ENCODE measurements at regions not wholly inside any gene's neighbourhood (a gene's known extent, or its start where the extent isn't known, plus 50 kb on each side); places are given as distances from the start of the nearest gene placed in this dataset.
A peak's percentile ranks its signal among the peaks of the same experiment; 100 is the strongest.

DNA sequence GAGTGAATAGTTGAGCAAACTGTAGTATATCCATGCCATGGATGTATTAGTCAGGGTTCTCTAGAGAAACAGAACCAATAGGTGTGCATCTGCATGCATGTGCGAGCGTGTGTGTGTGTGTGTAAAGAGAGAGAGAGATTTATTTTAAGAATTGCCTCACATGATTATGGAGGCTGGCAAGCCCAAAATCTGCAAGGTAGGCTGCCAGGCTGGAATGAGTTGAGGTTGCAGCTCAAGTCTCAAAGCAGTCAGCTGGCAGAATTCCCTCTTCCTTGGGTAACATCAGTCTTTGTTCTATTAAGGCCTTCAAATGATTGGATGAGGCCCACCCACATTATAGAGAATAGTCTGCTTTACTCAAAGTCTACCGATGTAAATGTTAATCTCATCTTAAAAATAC is 187.8 kb downstream of the ANAPC1 start:
- no peak overlapping the region for H3K4me3 Mint-ChIP-seq
- H3K4me1 Mint-ChIP-seq: peaks cover 0 to 28% (median 6%) of the 10 kb centered on the region in 7 donors
- H3K36me3 Mint-ChIP-seq: peaks cover 0 to 14% (median 0%) of the 10 kb centered on the region in 5 donors
- Histone ChIP-seq H3K4me1 (ENCODE audit: control insufficient read depth in 2 of 2, insufficient read depth in 2 of 2, low read length in 2 of 2) (peaks cover 0 to 8% of the 10 kb centered on the region in 2 donors), H3K36me3 (ENCODE audit: control insufficient read depth in 2 of 3, insufficient read depth in 3 of 3, low read length in 3 of 3) (no peaks in the 10 kb centered on the region), H3K4me3 (ENCODE audit: low read length) (no peak overlapping the region), H3K9me3 (ENCODE audit: control insufficient read depth in 2 of 3, low read length in 3 of 3) (no peaks in the 10 kb centered on the region), H3K27me3 (ENCODE audit: control insufficient read depth in 2 of 2, insufficient read depth in 2 of 2, low read length in 2 of 2) (no peaks in the 10 kb centered on the region), H3K27ac (ENCODE audit: low read depth, low read length) (no peak overlapping the region)
- no peak for ATAC-seq
- POLR2A ChIA-PET: no interaction called here
- peaks cover 0 to 28% (median 7%) of the 10 kb centered on the region in 5 donors for H3K27me3 Mint-ChIP-seq
- H3K9me3 Mint-ChIP-seq: peaks cover 0 to 7% (median 3%) of the 10 kb centered on the region in 11 donors
- CTCF ChIA-PET: no interaction called here
- H3K27ac Mint-ChIP-seq: no peak overlapping the region
- intact Hi-C loops (cut with micrococcal nuclease): no loop called here
- no peak for DNase-seq

DNA sequence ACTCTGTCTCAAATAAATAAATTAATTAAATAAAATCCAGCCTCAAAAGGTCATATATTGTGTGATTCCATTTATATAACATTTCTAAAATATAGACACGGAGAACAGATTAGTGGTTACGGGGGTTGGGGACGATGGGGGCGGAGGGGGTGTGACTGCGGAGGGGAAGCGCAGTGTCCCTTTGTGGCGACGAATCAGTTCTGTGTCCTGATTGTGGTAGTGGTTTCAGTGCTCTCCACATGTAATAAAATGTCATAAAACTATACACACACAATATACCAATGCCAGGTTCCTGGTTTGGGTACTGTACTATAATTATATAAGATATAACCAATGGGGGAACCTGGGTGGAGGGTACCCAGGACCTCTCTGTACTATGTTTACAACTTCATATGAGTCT is 186.4 kb downstream of the ANAPC1 start:
- Histone ChIP-seq H3K36me3 (ENCODE audit: control insufficient read depth in 2 of 3, insufficient read depth in 3 of 3, low read length in 3 of 3) (no peaks in the 10 kb centered on the region), H3K27ac (ENCODE audit: low read depth, low read length) (no peak overlapping the region), H3K4me3 (ENCODE audit: low read length) (no peak overlapping the region), H3K9me3 (ENCODE audit: control insufficient read depth in 2 of 3, low read length in 3 of 3) (no peaks in the 10 kb centered on the region), H3K4me1 (ENCODE audit: control insufficient read depth in 2 of 2, insufficient read depth in 2 of 2, low read length in 2 of 2) (peaks cover 0 to 8% of the 10 kb centered on the region in 2 donors), H3K27me3 (ENCODE audit: control insufficient read depth in 2 of 2, insufficient read depth in 2 of 2, low read length in 2 of 2) (no peaks in the 10 kb centered on the region)
- DNase-seq: no peak
- Mint-ChIP-seq H3K4me1 (peaks cover 5 to 37% (median 6%) of the 10 kb centered on the region in 7 donors), H3K27me3 (peaks cover 0 to 18% (median 13%) of the 10 kb centered on the region in 5 donors), H3K36me3 (peaks cover 0 to 14% (median 0%) of the 10 kb centered on the region in 5 donors), H3K27ac (no peak overlapping the region), H3K4me3 (no peak overlapping the region), H3K9me3 (peaks cover 0 to 7% (median 3%) of the 10 kb centered on the region in 11 donors)
- ChIA-PET CTCF (no interaction called here), POLR2A (no interaction called here)
- no peak for ATAC-seq
- intact Hi-C loops (cut with micrococcal nuclease): no loop called here

DNA sequence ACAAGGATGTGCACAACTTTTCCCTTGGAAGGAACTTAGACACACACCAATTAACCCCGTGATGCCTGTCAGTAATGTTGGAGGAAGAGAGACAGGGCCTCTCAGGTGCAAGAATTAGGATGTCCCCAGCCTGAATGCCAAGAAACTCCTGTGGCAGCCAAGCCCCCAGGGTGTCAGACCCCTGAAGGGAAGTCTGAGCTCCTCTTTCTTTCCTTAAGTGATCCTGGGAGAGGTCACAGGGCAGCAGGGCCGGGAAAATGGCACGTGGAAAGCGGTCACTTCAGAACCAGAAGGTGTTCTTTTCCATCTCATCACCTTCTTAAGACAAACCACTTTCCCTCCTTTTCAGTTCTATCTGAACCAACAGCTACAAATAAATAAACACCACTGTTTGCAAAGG is 185.9 kb downstream of the ANAPC1 start:
- ChIA-PET POLR2A (no interaction called here), CTCF (interaction anchor here (0.6 kb wide), 1 partner anchor 629 kb away, joined by 3 read pairs; no protein-coding TSS in a partner anchor)
- DNase-seq: no peak
- Histone ChIP-seq H3K36me3 (ENCODE audit: control insufficient read depth in 2 of 3, insufficient read depth in 3 of 3, low read length in 3 of 3) (no peaks in the 10 kb centered on the region), H3K4me1 (ENCODE audit: control insufficient read depth in 2 of 2, insufficient read depth in 2 of 2, low read length in 2 of 2) (peaks cover 0 to 8% of the 10 kb centered on the region in 2 donors), H3K27me3 (ENCODE audit: control insufficient read depth in 2 of 2, insufficient read depth in 2 of 2, low read length in 2 of 2) (no peaks in the 10 kb centered on the region), H3K27ac (ENCODE audit: low read depth, low read length) (no peak overlapping the region), H3K4me3 (ENCODE audit: low read length) (no peak overlapping the region), H3K9me3 (ENCODE audit: control insufficient read depth in 2 of 3, low read length in 3 of 3) (no peaks in the 10 kb centered on the region)
- H3K27ac Mint-ChIP-seq: no peak overlapping the region
- H3K4me3 Mint-ChIP-seq: no peak overlapping the region
- ATAC-seq: no peak
- peaks cover 0 to 7% (median 3%) of the 10 kb centered on the region in 11 donors for H3K9me3 Mint-ChIP-seq
- H3K4me1 Mint-ChIP-seq: peaks cover 5 to 42% (median 6%) of the 10 kb centered on the region in 7 donors
- intact Hi-C loops (cut with micrococcal nuclease): no loop called here
- peaks cover 0 to 17% (median 13%) of the 10 kb centered on the region in 5 donors for H3K27me3 Mint-ChIP-seq
- H3K36me3 Mint-ChIP-seq: peaks cover 0 to 14% (median 0%) of the 10 kb centered on the region in 5 donors

DNA sequence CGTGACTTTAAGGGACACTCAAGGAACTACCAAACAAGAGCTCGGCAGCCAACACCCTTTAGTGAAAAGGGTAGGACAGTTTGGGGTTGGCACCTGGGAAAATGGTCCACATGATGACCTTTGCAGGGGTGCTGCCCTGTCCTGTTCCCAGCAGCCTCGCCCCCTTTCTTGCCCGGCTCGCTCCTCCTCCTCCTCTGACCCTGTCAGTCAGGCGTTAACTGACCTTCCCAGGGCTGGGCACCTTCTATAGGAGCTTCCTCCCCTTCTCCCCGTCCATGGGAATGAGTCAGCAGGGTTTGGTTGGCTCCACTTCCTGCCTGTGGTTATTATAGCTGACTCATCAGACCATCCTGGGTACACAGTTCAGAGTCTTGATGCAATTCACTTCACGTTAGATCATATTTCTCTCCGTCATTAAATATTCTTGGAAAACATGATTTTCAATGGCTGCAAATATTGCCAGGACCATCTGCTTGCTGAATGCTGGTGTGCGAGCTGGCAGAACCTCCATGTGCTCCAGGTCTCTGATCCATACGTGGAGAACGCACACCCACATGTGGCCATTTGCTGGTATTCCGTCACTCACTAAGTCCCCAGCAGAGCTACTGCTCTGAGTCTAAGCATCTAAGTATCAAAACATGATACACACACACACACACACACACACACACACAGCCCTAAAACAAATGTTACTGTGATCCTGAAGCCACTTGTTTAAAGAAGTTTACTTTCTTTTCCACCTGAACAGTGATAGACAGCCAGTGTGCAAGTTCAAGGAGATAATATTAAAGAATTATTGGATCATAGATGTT is 185.0 kb downstream of the ANAPC1 start:
- H3K27me3 ChIP-seq (ENCODE audit: control insufficient read depth in 2 of 2, insufficient read depth in 2 of 2, low read length in 2 of 2): no peaks in the 10 kb centered on the region
- CTCF ChIA-PET: interaction anchor here (0.6 kb wide), 1 partner anchor 630 kb away, joined by 3 read pairs; no protein-coding TSS in a partner anchor
- Mint-ChIP-seq H3K27ac (peak overlapping the region in 2 of 9 donors; percentile 30 to 92), H3K36me3 (peaks cover 0 to 12% (median 0%) of the 10 kb centered on the region in 5 donors), H3K27me3 (peaks cover 0 to 12% (median 9%) of the 10 kb centered on the region in 5 donors), H3K9me3 (peaks cover 0 to 7% (median 3%) of the 10 kb centered on the region in 11 donors), H3K4me1 (peaks cover 5 to 50% (median 6%) of the 10 kb centered on the region in 7 donors), H3K4me3 (peak overlapping the region in 1 of 10 donors; percentile 84)
- intact Hi-C loops (cut with micrococcal nuclease): no loop called here
- ATAC-seq: peak; percentile 92
- peak in 1 of 9 donors; percentile 73 for DNase-seq
- H3K27ac ChIP-seq (ENCODE audit: low read depth, low read length): no peak overlapping the region
- H3K4me1 ChIP-seq (ENCODE audit: control insufficient read depth in 2 of 2, insufficient read depth in 2 of 2, low read length in 2 of 2): peaks cover 0 to 8% of the 10 kb centered on the region in 2 donors
- H3K36me3 ChIP-seq (ENCODE audit: control insufficient read depth in 2 of 3, insufficient read depth in 3 of 3, low read length in 3 of 3): no peaks in the 10 kb centered on the region
- POLR2A ChIA-PET: no interaction called here
- no peaks in the 10 kb centered on the region for H3K9me3 ChIP-seq (ENCODE audit: control insufficient read depth in 2 of 3, low read length in 3 of 3)
- no peak overlapping the region for H3K4me3 ChIP-seq (ENCODE audit: low read length)

DNA sequence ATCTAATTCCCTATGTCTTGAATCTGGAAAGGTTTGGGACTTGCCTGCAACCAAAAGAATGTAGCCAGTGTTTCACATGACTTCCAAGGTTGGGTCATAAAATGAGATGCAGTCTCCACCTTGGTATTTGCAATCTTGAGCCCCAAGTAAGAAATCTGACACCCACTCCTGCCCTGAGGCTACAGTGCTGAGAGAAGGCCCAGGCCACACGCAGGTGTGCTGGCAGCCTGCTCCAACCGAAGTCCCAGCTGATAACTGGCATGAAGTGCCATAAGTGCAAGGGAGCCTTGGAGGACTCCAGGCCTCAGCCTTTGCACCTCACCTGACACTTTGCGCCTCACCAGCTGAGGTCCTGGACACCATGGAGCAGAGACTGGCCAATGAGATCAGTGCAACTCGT is 182.7 kb downstream of the ANAPC1 start:
- Histone ChIP-seq H3K27ac (ENCODE audit: low read depth, low read length) (no peak overlapping the region), H3K4me3 (ENCODE audit: low read length) (no peak overlapping the region), H3K27me3 (ENCODE audit: control insufficient read depth in 2 of 2, insufficient read depth in 2 of 2, low read length in 2 of 2) (no peaks in the 10 kb centered on the region), H3K9me3 (ENCODE audit: control insufficient read depth in 2 of 3, low read length in 3 of 3) (no peaks in the 10 kb centered on the region), H3K4me1 (ENCODE audit: control insufficient read depth in 2 of 2, insufficient read depth in 2 of 2, low read length in 2 of 2) (peaks cover 0 to 15% of the 10 kb centered on the region in 2 donors), H3K36me3 (ENCODE audit: control insufficient read depth in 2 of 3, insufficient read depth in 3 of 3, low read length in 3 of 3) (no peaks in the 10 kb centered on the region)
- Mint-ChIP-seq H3K4me3 (peak overlapping the region in 1 of 10 donors; percentile 5), H3K4me1 (peaks cover 5 to 68% (median 6%) of the 10 kb centered on the region in 7 donors), H3K9me3 (peaks cover 0 to 1% (median 0%) of the 10 kb centered on the region in 11 donors), H3K27ac (no peak overlapping the region), H3K27me3 (peaks cover 0 to 10% (median 0%) of the 10 kb centered on the region in 5 donors), H3K36me3 (peaks cover 0 to 4% (median 0%) of the 10 kb centered on the region in 5 donors)
- DNase-seq (no peak), ATAC-seq (no peak)
- CTCF ChIA-PET: interaction anchor here (0.8 kb wide), 1 partner anchor 166 kb away, joined by 4 read pairs; no protein-coding TSS in a partner anchor
- POLR2A ChIA-PET: no interaction called here
- intact Hi-C loops (cut with micrococcal nuclease): loop anchor here in 1 of 2 donors (10.0 kb wide), 1 partner anchor 216 kb away; no protein-coding TSS in a partner anchor

DNA sequence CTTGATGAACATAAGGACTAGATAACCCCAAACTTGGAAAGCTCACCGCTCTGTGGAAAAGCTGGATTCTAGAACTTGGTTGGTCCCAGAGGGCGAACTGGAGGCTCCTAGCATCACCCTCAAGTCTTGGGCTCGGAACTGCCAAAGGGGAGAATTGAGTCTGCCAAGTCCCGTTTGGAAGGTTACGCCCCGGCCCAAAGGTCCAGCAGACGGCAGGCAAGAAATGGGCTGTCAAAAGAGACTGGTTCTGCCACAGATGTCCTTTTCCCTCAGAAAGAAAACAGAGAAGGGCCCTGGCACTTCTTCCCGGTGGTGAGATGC is 182.2 kb downstream of the ANAPC1 start:
- intact Hi-C loops (cut with micrococcal nuclease): loop anchor here (1.0 to 10.0 kb wide), 4 partner anchors 217 to 585 kb away; no protein-coding TSS in a partner anchor
- no peaks in the 10 kb centered on the region for H3K27me3 ChIP-seq (ENCODE audit: control insufficient read depth in 2 of 2, insufficient read depth in 2 of 2, low read length in 2 of 2)
- Mint-ChIP-seq H3K36me3 (peaks cover 0 to 4% (median 0%) of the 10 kb centered on the region in 5 donors), H3K27me3 (peaks cover 0 to 12% (median 0%) of the 10 kb centered on the region in 5 donors), H3K4me1 (peaks cover 5 to 73% (median 6%) of the 10 kb centered on the region in 7 donors), H3K27ac (peak overlapping the region in 2 of 9 donors; percentile 9 to 72), H3K9me3 (peaks cover 0 to 1% (median 0%) of the 10 kb centered on the region in 11 donors), H3K4me3 (peak overlapping the region in 1 of 10 donors; percentile 29)
- H3K4me1 ChIP-seq (ENCODE audit: control insufficient read depth in 2 of 2, insufficient read depth in 2 of 2, low read length in 2 of 2): peaks cover 0 to 15% of the 10 kb centered on the region in 2 donors
- POLR2A ChIA-PET: no interaction called here
- no peaks in the 10 kb centered on the region for H3K9me3 ChIP-seq (ENCODE audit: control insufficient read depth in 2 of 3, low read length in 3 of 3)
- CTCF ChIA-PET: interaction anchor here (0.8 kb wide), 1 partner anchor 167 kb away, joined by 4 read pairs; no protein-coding TSS in a partner anchor
- H3K27ac ChIP-seq (ENCODE audit: low read depth, low read length): no peak overlapping the region
- no peak overlapping the region for H3K4me3 ChIP-seq (ENCODE audit: low read length)
- DNase-seq (no peak), ATAC-seq (no peak)
- H3K36me3 ChIP-seq (ENCODE audit: control insufficient read depth in 2 of 3, insufficient read depth in 3 of 3, low read length in 3 of 3): no peaks in the 10 kb centered on the region
